Right cardiac atrium (tissue), 5 donors: ENCODE measurements at regions not wholly inside any gene's neighbourhood (a gene's known extent, or its start where the extent isn't known, plus 50 kb on each side); places are given as distances from the start of the nearest gene placed in this dataset.

Experiments
- ATAC-seq, 2 donors: fragments of 200-7000 bp; cut with Tn5 transposase; one replicate each; pipeline versions ENCODE4 v1.8.0 to v1.9.1; 2020; ENCODE audit warnings: moderate library complexity in 2 of 2, mild to moderate bottlenecking in 1 of 2
- DNase-seq, 3 donors: peaks; one replicate each; pipeline ENCODE4 v3.0.0-alpha.2; 2020
- H3K27ac ChIP-seq: one replicate; pipeline ENCODE4 v1.5.1; 2013; ENCODE audit warnings: mild to moderate bottlenecking, low read length, control low read depth, moderate library complexity
- H3K27me3 ChIP-seq: one replicate; pipeline ENCODE4 v1.6.1; 2013; ENCODE audit not compliant: control insufficient read depth, insufficient read depth
- H3K4me1 ChIP-seq: one replicate; pipeline ENCODE4 v1.6.1; 2013; ENCODE audit warnings: low read length; ENCODE audit not compliant: control insufficient read depth, insufficient read depth
- H3K4me3 ChIP-seq: one replicate; pipeline ENCODE4 v1.5.1; 2013; ENCODE audit warnings: low read length, control low read depth
- H3K9me3 ChIP-seq: one replicate; pipeline ENCODE4 v1.6.1; 2013; ENCODE audit warnings: low read length; ENCODE audit not compliant: control insufficient read depth
- WGBS: extraction: QIAGEN DNeasy Blood & Tissue Kit; methylation state at CpG from one replicate; pipeline ENCODE4 v1.1.7; 2013; 5-methylcytosine and 5-hydroxymethylcytosine counted together
- intact Hi-C, 4 donors: fragments of 100-400 bp; cut with DNase I; formaldehyde crosslinking; loops; one replicate each; pipeline versions ENCODE4 v1.11.0 to v1.14.0; 2022 to 2023
- donor health status: healthy with polysubstance abuse.
- donor health status: DM: no; HTN: yes; CAD: no.
- donor health status: DM: no; HTN: no; CAD: no.
- donor health status: DM: no; HTN: yes; CAD: no; lungs with severe emphysema.
- donor health status: DM: yes; HTN: yes; CAD: no.

GRCh38 chr6:110534731-110535492, 58.5 kb upstream of the SLC22A16 start:
- ATAC-seq (peak in 1 of 2 donors; percentile 35), DNase-seq (peak in 1 of 3 donors; percentile 33)
- H3K27me3 ChIP-seq = no peaks in the 10 kb centered on the region
- H3K4me3 ChIP-seq = no peak overlapping the region
- intact Hi-C loops = no loop called here
- H3K4me1 ChIP-seq = no peaks in the 10 kb centered on the region
- no peak overlapping the region for H3K27ac ChIP-seq
- 74% methylated on average over 3 of the region's 3 CpGs for WGBS
- H3K9me3 ChIP-seq = no peaks in the 10 kb centered on the region

- no peak overlapping the region for H3K27ac ChIP-seq
- H3K9me3 ChIP-seq = no peaks in the 10 kb centered on the region
- intact Hi-C loops = no loop called here
These were observed 56.0 kb upstream of the SLC22A16 start for GRCh38 chr6:110532431-110532830.

GRCh38 chr6:110530671-110531070, 54.3 kb upstream of the SLC22A16 start:
- H3K9me3 ChIP-seq = no peaks in the 10 kb centered on the region
- ATAC-seq (no peak), DNase-seq (no peak)
- no peak overlapping the region for H3K27ac ChIP-seq
- no peaks in the 10 kb centered on the region for H3K27me3 ChIP-seq
- H3K4me1 ChIP-seq = peaks cover 3% of the 10 kb centered on the region
- H3K4me3 ChIP-seq = no peak overlapping the region
- intact Hi-C loops = no loop called here
- 86% methylated on average over 2 of the region's 2 CpGs for WGBS

More at GRCh38 chr6:110532431-110532830, 56.0 kb upstream of the SLC22A16 start:
- Histone ChIP-seq H3K27me3 (no peaks in the 10 kb centered on the region), H3K4me1 (peaks cover 3% of the 10 kb centered on the region), H3K4me3 (no peak overlapping the region)
- 46% methylated on average over 1 of the region's 1 CpG for WGBS
- no peak for ATAC-seq
- no peak for DNase-seq

GRCh38 chr6:110529907-110530306, 53.5 kb upstream of the SLC22A16 start:
- DNase-seq (no peak), ATAC-seq (no peak)
- 88% methylated on average over 3 of the region's 3 CpGs for WGBS
- Histone ChIP-seq H3K4me1 (peaks cover 3% of the 10 kb centered on the region), H3K4me3 (no peak overlapping the region), H3K9me3 (no peaks in the 10 kb centered on the region), H3K27me3 (no peaks in the 10 kb centered on the region), H3K27ac (no peak overlapping the region)
- intact Hi-C loops = loop anchor here (5.0 to 10.0 kb wide), 5 partner anchors 135 to 425 kb away; partner anchors contain the start of gene GTF3C6 (in 1 of the 4)

GRCh38 chr6:110529355-110529754, 52.9 kb upstream of the SLC22A16 start:
- DNase-seq (no peak), ATAC-seq (no peak)
- no peak overlapping the region for H3K4me3 ChIP-seq
- H3K27ac ChIP-seq = no peak overlapping the region
- no peaks in the 10 kb centered on the region for H3K9me3 ChIP-seq
- H3K27me3 ChIP-seq = no peaks in the 10 kb centered on the region
- intact Hi-C loops = loop anchor here (5.0 to 10.0 kb wide), 5 partner anchors 135 to 425 kb away; partner anchors contain the start of gene GTF3C6 (in 1 of the 4)
- peaks cover 3% of the 10 kb centered on the region for H3K4me1 ChIP-seq
- 73% methylated on average over 5 of the region's 5 CpGs for WGBS

GRCh38 chr6:110528930-110529325, 52.5 kb upstream of the SLC22A16 start:
- intact Hi-C loops = loop anchor here (5.0 to 10.0 kb wide), 5 partner anchors 136 to 426 kb away; partner anchors contain the start of gene GTF3C6 (in 1 of the 4)
- peaks cover 3% of the 10 kb centered on the region for H3K4me1 ChIP-seq
- no peak overlapping the region for H3K27ac ChIP-seq
- no peak overlapping the region for H3K4me3 ChIP-seq
- no peaks in the 10 kb centered on the region for H3K27me3 ChIP-seq
- DNase-seq (no peak), ATAC-seq (no peak)
- no peaks in the 10 kb centered on the region for H3K9me3 ChIP-seq
- 94% methylated on average over 6 of the region's 6 CpGs for WGBS

GRCh38 chr6:110528101-110528929, 51.9 kb upstream of the SLC22A16 start:
- DNase-seq = peak in 1 of 3 donors; percentile 50
- no peak overlapping the region for H3K4me3 ChIP-seq
- intact Hi-C loops = loop anchor here (5.0 to 10.0 kb wide), 5 partner anchors 136 to 426 kb away; partner anchors contain the start of gene GTF3C6 (in 1 of the 4)
- H3K27ac ChIP-seq = no peak overlapping the region
- peak; percentile 76 to 79 for ATAC-seq
- peaks cover 3% of the 10 kb centered on the region for H3K4me1 ChIP-seq
- H3K27me3 ChIP-seq = no peaks in the 10 kb centered on the region
- H3K9me3 ChIP-seq = no peaks in the 10 kb centered on the region
- 28% methylated on average over 4 of the region's 4 CpGs for WGBS

- no peak for ATAC-seq
- H3K27ac ChIP-seq = no peak overlapping the region
- 79% methylated on average over 4 of the region's 4 CpGs for WGBS
- no peaks in the 10 kb centered on the region for H3K27me3 ChIP-seq
- peaks cover 3% of the 10 kb centered on the region for H3K4me1 ChIP-seq
- no peak for DNase-seq
- H3K9me3 ChIP-seq = no peaks in the 10 kb centered on the region
- H3K4me3 ChIP-seq = no peak overlapping the region
- intact Hi-C loops = loop anchor here (5.0 to 10.0 kb wide), 5 partner anchors 137 to 427 kb away; partner anchors contain the start of gene GTF3C6 (in 1 of the 4)
These were observed 51.1 kb upstream of the SLC22A16 start for GRCh38 chr6:110527516-110527915.

GRCh38 chr6:110526726-110527125, 50.3 kb upstream of the SLC22A16 start:
- DNase-seq = no peak
- Histone ChIP-seq H3K27ac (no peak overlapping the region), H3K4me3 (no peak overlapping the region), H3K27me3 (no peaks in the 10 kb centered on the region), H3K4me1 (peaks cover 3% of the 10 kb centered on the region), H3K9me3 (no peaks in the 10 kb centered on the region)
- 56% methylated on average over 3 of the region's 3 CpGs for whole genome bisulfite sequencing
- no peak for ATAC-seq
- intact Hi-C loops = loop anchor here (5.0 to 10.0 kb wide), 5 partner anchors 138 to 428 kb away; partner anchors contain the start of gene GTF3C6 (in 1 of the 4)
